Adrenal gland (tissue), 9 donors: ENCODE measurements at regions not wholly inside any gene's neighbourhood (a gene's known extent, or its start where the extent isn't known, plus 50 kb on each side); places are given as distances from the start of the nearest gene placed in this dataset.

Experiments
- DNase-seq, 7 donors: peaks; one replicate each; pipeline ENCODE4 v3.0.0-alpha.2; 2019 to 2020
- H3K27ac ChIP-seq, 5 donors: fragments of 200-600 bp; sonication (generic) in 4 of 5; 1 replicate in 3 of 5; 2 replicates in 2 of 5; pipeline versions ENCODE4 v1.5.1 to v1.8.0; 2016 to 2020; ENCODE audit warnings: mild to moderate bottlenecking in 1 of 5
- H3K27me3 ChIP-seq: fragments of 200-600 bp; 2 replicates; pipeline ENCODE4 v1.8.0; 2021
- H3K36me3 ChIP-seq, 2 donors: fragments of 200-600 bp; replicated peaks in 1 of 2; 1 replicate in 1 of 2; 2 replicates in 1 of 2; pipeline versions ENCODE4 v1.5.1 to v1.8.0; 2018 to 2022
- H3K4me1 ChIP-seq, 2 donors: fragments of 200-600 bp; replicated peaks in 1 of 2; 1 replicate in 1 of 2; 2 replicates in 1 of 2; pipeline versions ENCODE4 v1.5.1 to v1.8.0; 2018 to 2021
- H3K4me3 ChIP-seq, 4 donors: fragments of 200-600 bp; sonication (generic) in 3 of 4; one replicate each; pipeline ENCODE4 v1.5.1; 2016 to 2018
- H3K9me3 ChIP-seq, 3 donors: fragments of 200-600 bp; sonication (generic) in 1 of 3; replicated peaks in 1 of 3; 1 replicate in 2 of 3; 2 replicates in 1 of 3; pipeline versions ENCODE4 v1.5.1 to v1.8.0; 2016 to 2021
- POLR2A ChIP-seq, 2 donors: fragments of 450-650 bp; IDR thresholded peaks; one replicate each; pipeline ENCODE4 v1.6.1; 2017; ENCODE audit warnings: antibody characterized with exemption in 2 of 2, mild to moderate bottlenecking in 2 of 2, moderate library complexity in 1 of 2
- WGBS, 4 donors: extraction: QIAGEN DNeasy Blood & Tissue Kit in 2 of 4; methylation state at CpG; one replicate each; pipeline versions ENCODE4 v1.1.5 to v1.1.7; 2013 to 2017; 5-methylcytosine and 5-hydroxymethylcytosine counted together
- intact Hi-C, 2 donors: fragments of 100-400 bp; cut with DNase I; formaldehyde crosslinking; loops; one replicate each; pipeline versions ENCODE4 v1.14.1 to v1.15.0; 2022 to 2023
- TF ChIP-seq, protein P1 (sequence below), 6 experiments: fragments of 450-650 bp in 4 of 6; fragments of 200-600 bp in 2 of 6; sonication (generic) in 1 of 6; IDR thresholded peaks; 1 replicate in 5 of 6; 2 replicates in 1 of 6; pipeline versions ENCODE4 v1.5.1 to v1.8.0; 2016 to 2021; ENCODE audit warnings: antibody characterized with exemption in 6 of 6, mild to moderate bottlenecking in 2 of 6, moderate library complexity in 1 of 6
- donor health status: healthy with polysubstance abuse.
- donor health status: Bipolar disorder and iron deficiency.
- donor health status: DM: yes; HTN: yes; CAD: no.
- donor health status: DM: no; HTN: no; CAD: no.
- donor health status: DM: no; HTN: no; CAD: no.

DNA sequence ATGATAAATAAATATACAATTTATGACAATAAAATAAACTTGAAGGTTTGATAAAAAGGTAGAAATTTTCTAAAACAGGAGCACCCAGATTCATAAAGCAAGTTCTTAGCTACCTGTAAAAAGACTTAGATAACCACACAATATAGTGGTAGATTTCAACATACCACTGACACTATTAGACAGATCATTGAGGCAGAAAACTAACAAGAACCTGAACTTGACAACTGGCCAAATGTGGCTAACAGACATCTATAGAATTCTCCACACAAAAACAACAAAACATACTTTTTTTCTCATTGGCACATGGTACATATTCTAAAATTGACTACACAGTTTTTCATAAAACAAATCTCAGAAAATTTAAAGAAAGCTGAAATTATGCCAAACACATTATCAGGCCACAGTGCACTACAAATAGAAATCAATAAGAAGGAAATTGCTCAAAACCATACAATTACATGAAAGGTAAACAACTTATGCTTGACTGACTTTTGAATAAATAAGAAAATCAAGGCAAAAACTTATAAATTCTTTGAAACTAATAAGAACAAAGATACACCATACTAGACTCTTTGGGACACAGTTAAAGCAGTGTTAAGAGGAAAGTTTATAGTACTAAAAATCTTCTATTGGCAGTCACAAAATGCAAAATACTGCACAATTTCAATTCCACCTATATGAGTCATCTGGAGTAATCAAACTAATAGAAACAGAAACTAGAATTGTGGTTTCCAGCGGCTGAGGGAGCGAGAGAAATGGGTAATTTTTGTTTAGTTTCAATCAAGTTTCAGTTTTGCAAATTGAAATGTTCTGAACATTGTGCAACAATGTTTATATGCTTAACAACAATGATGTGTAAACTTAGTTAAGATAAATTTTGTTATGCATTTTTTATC, 925.6 kb downstream of the SH3BGRL start:
- no peaks in the 10 kb centered on the region for H3K36me3 ChIP-seq
- H3K27ac ChIP-seq: no peak overlapping the region
- no peak overlapping the region for H3K4me3 ChIP-seq
- WGBS, 4 donors: 62 to 83% (median 77%) methylated on average over 2 of the region's 2 CpGs
- no peaks in the 10 kb centered on the region for H3K27me3 ChIP-seq
- intact Hi-C loops: no loop called here
- no peaks in the 10 kb centered on the region for H3K9me3 ChIP-seq
- no peak for DNase-seq
- no peaks in the 10 kb centered on the region for H3K4me1 ChIP-seq
- TF ChIP-seq, protein P1, sequence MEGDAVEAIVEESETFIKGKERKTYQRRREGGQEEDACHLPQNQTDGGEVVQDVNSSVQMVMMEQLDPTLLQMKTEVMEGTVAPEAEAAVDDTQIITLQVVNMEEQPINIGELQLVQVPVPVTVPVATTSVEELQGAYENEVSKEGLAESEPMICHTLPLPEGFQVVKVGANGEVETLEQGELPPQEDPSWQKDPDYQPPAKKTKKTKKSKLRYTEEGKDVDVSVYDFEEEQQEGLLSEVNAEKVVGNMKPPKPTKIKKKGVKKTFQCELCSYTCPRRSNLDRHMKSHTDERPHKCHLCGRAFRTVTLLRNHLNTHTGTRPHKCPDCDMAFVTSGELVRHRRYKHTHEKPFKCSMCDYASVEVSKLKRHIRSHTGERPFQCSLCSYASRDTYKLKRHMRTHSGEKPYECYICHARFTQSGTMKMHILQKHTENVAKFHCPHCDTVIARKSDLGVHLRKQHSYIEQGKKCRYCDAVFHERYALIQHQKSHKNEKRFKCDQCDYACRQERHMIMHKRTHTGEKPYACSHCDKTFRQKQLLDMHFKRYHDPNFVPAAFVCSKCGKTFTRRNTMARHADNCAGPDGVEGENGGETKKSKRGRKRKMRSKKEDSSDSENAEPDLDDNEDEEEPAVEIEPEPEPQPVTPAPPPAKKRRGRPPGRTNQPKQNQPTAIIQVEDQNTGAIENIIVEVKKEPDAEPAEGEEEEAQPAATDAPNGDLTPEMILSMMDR (IDR thresholded peaks at IDR 0.05): no peak
- TF ChIP-seq POLR2A (IDR thresholded peaks at IDR 0.05): no peak

DNA sequence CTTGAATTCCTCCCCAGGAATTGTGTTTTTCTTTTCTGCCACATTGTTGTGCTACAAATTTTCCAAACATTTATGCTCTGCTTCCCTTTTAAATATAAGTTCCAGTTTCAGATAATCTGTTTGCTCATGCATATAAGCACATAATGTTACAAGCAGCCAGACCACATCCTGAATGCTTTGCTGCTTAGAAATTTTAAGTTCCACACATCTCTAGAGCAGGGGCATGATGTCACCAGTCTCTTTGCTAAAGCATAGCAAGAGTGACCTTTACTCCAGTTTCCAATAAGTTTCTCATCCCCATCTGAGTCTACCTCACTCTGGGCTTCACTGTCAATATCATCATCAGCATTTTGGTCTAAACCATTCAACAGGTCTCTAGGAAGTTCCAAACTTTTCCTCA, 932.5 kb downstream of the SH3BGRL start:
- no peak for TF ChIP-seq POLR2A (IDR thresholded peaks at IDR 0.05)
- TF ChIP-seq, protein P1 (IDR thresholded peaks at IDR 0.05): no peak

DNA sequence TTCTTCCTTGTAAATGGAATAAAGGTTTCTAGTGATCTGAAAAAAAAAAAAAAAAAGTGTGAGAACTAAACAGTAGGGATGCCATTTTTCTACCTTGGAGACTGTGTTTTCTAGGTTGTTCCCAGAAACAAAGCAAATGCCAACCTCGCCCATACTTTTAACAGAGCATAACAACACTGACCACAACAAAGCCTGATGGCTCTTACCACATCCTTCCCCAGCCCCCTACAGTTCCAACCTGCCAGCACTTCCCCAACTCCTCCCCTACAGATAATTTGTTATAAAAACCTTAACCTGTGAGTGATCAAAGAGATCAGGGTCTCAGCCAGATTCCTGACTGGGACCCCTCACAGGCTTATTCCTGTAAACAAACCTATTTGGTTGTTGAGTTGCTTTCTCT, 940.0 kb downstream of the SH3BGRL start:
- H3K27ac ChIP-seq: no peak overlapping the region
- TF ChIP-seq, protein P1 (IDR thresholded peaks at IDR 0.05): no peak
- no peaks in the 10 kb centered on the region for H3K36me3 ChIP-seq

More for the DNA sequence above, 932.5 kb downstream of the SH3BGRL start:
- Histone ChIP-seq H3K36me3 (no peaks in the 10 kb centered on the region), H3K27ac (no peak overlapping the region), H3K9me3 (no peaks in the 10 kb centered on the region), H3K4me1 (no peaks in the 10 kb centered on the region), H3K4me3 (no peak overlapping the region), H3K27me3 (no peaks in the 10 kb centered on the region)
- DNase-seq: no peak
- intact Hi-C loops: no loop called here

DNA sequence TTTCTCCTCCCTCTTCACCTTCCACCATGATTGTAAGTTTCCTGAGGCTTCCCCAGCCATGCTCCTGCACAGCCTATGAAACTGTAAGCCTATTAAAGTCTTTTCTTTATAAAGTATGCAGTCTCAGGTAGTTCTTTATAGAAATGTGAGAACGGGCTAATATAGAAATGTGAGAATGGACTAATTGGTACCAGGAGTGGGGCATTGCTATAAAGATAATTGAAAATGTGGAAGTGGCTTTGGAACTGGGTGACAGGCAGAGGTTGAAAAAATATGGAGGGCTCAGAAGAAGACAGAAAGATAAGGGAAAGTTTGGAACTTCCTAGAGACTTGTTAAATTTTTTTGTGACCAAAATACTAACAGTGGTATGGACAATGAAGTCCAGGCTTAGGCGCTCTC, 959.3 kb downstream of the SH3BGRL start:
- intact Hi-C loops: no loop called here
- Histone ChIP-seq H3K4me3 (no peak overlapping the region), H3K9me3 (no peaks in the 10 kb centered on the region), H3K4me1 (no peaks in the 10 kb centered on the region), H3K36me3 (no peaks in the 10 kb centered on the region), H3K27ac (no peak overlapping the region), H3K27me3 (peaks cover 5% of the 10 kb centered on the region)
- TF ChIP-seq, protein P1 (IDR thresholded peaks at IDR 0.05): no peak
- no peak for TF ChIP-seq POLR2A (IDR thresholded peaks at IDR 0.05)
- 73 to 80% (median 76%) methylated on average over 2 of the region's 2 CpGs for WGBS, 4 donors
- DNase-seq: no peak

More for the DNA sequence above, 940.0 kb downstream of the SH3BGRL start:
- Histone ChIP-seq H3K27me3 (no peaks in the 10 kb centered on the region), H3K4me1 (no peaks in the 10 kb centered on the region), H3K4me3 (no peak overlapping the region), H3K9me3 (no peaks in the 10 kb centered on the region)
- intact Hi-C loops: no loop called here
- 33 to 50% (median 41%) methylated on average over 1 of the region's 1 CpG for WGBS, 4 donors
- no peak for DNase-seq
